ENCODE measurements at regions not wholly inside any gene's neighbourhood (a gene's known extent, or its start where the extent isn't known, plus 50 kb on each side); places are given as distances from the start of the nearest gene placed in this dataset.

GRCh38 chr6:104123227-104123626 is 736.5 kb downstream of the HACE1 start:
- TF ChIP-seq CTCF (conservative IDR thresholded peaks at IDR 0.05 in 1 of 2, IDR thresholded peaks at IDR 0.05 in 1 of 2; ENCODE audit: extremely low read depth in 1 of 2, insufficient read depth in 1 of 2, low read depth in 1 of 2, low read length in 2 of 2) (no peak), EZH2 (IDR thresholded peaks at IDR 0.05; ENCODE audit: borderline replicate concordance, low read length) (no peak)
